Esophagus muscularis mucosa (tissue), 4 donors: ENCODE measurements at regions not wholly inside any gene's neighbourhood (a gene's known extent, or its start where the extent isn't known, plus 50 kb on each side); places are given as distances from the start of the nearest gene placed in this dataset.

Source experiments
- DNase-seq: peaks from one replicate; pipeline ENCODE4 v3.0.0-alpha.2; 2017; ENCODE audit errors: extremely low spot score
- H3K27ac ChIP-seq, 4 donors: fragments of 200-600 bp; sonication (generic); replicated peaks in 1 of 4; 1 replicate in 3 of 4; 2 replicates in 1 of 4; pipeline ENCODE4 v1.5.1; 2016 to 2019; ENCODE audit warnings: mild to moderate bottlenecking in 1 of 4
- H3K27me3 ChIP-seq, 4 donors: fragments of 200-600 bp; sonication (generic); one replicate each; pipeline versions ENCODE4 v1.5.1 to v1.6.0; 2016 to 2019
- H3K36me3 ChIP-seq, 4 donors: fragments of 200-600 bp; sonication (generic); one replicate each; pipeline ENCODE4 v1.5.1; 2016 to 2019
- H3K4me1 ChIP-seq, 4 donors: fragments of 200-600 bp; sonication (generic); one replicate each; pipeline ENCODE4 v1.5.1; 2016 to 2019
- H3K4me3 ChIP-seq, 4 donors: fragments of 200-600 bp; sonication (generic); 1 replicate in 2 of 4; 2 replicates in 2 of 4; pipeline ENCODE4 v1.5.1; 2016 to 2019; ENCODE audit warnings: mild to moderate bottlenecking in 4 of 4, moderate library complexity in 1 of 4
- H3K9me3 ChIP-seq, 4 donors: fragments of 200-600 bp; sonication (generic); 1 replicate in 3 of 4; 2 replicates in 1 of 4; pipeline ENCODE4 v1.5.1; 2016 to 2019
- CTCF ChIP-seq, 3 experiments: fragments of 200-600 bp in 2 of 3; fragments of 450-650 bp in 1 of 3; sonication (generic) in 2 of 3; IDR thresholded peaks; one replicate each; pipeline ENCODE4 v1.5.1; 2017 to 2019; ENCODE audit warnings: antibody characterized with exemption in 3 of 3, mild to moderate bottlenecking in 2 of 3, moderate library complexity in 1 of 3
- EP300 ChIP-seq: sonication (generic); formaldehyde crosslinking; IDR thresholded peaks from one replicate; pipeline ENCODE4 v1.6.1; 2017; ENCODE audit warnings: antibody characterized with exemption
- POLR2A ChIP-seq: fragments of 450-650 bp; IDR thresholded peaks from one replicate; pipeline ENCODE4 v1.6.1; 2017; ENCODE audit warnings: antibody characterized with exemption, moderate library complexity, mild to moderate bottlenecking, low read depth
- POLR2AphosphoS5 ChIP-seq, 2 donors: sonication (generic); formaldehyde crosslinking; IDR thresholded peaks; one replicate each; pipeline ENCODE4 v1.6.1; 2017; ENCODE audit warnings: antibody characterized with exemption in 2 of 2
- WGBS: methylation state at CpG from one replicate; pipeline ENCODE4 v1.1.5; 2018; 5-methylcytosine and 5-hydroxymethylcytosine counted together
- intact Hi-C: fragments of 100-400 bp; cut with DNase I; formaldehyde crosslinking; loops from one replicate; pipeline ENCODE4 v1.15.1; 2023

- WGBS, result 70% methylated on average over 1 of the region's 1 CpG
- Histone ChIP-seq H3K27me3 (no peaks in the 10 kb centered on the region), H3K4me3 (no peak overlapping the region), H3K9me3 (no peaks in the 10 kb centered on the region), H3K36me3 (no peaks in the 10 kb centered on the region), H3K4me1 (no peaks in the 10 kb centered on the region), H3K27ac (no peak overlapping the region)
- intact Hi-C loops, result no loop called here
- no peak for DNase-seq
- TF ChIP-seq EP300 (no peak), CTCF (IDR thresholded peaks at IDR 0.05) (no peak), POLR2AphosphoS5 (IDR thresholded peaks at IDR 0.05) (no peak), POLR2A (no peak)
Observed at GRCh38 chr7:117992635-117993376, 119.6 kb upstream of the CTTNBP2 start.

- H3K36me3 ChIP-seq, result no peaks in the 10 kb centered on the region
- no peak overlapping the region for H3K27ac ChIP-seq
- no peaks in the 10 kb centered on the region for H3K9me3 ChIP-seq
- no peak for DNase-seq
- H3K4me1 ChIP-seq, result no peaks in the 10 kb centered on the region
- no peak overlapping the region for H3K4me3 ChIP-seq
- TF ChIP-seq EP300, result no peak
- TF ChIP-seq CTCF (IDR thresholded peaks at IDR 0.05), result peak in 1 of 3 experiments; percentile 41
- H3K27me3 ChIP-seq, result no peaks in the 10 kb centered on the region
- intact Hi-C loops, result no loop called here
Observed at GRCh38 chr7:117993377-117994003, 120.2 kb upstream of the CTTNBP2 start.

- Histone ChIP-seq H3K27me3 (no peaks in the 10 kb centered on the region), H3K4me3 (no peak overlapping the region), H3K27ac (no peak overlapping the region), H3K9me3 (no peaks in the 10 kb centered on the region), H3K4me1 (no peaks in the 10 kb centered on the region), H3K36me3 (no peaks in the 10 kb centered on the region)
- DNase-seq, result no peak
- WGBS, result 80% methylated on average over 8 of the region's 8 CpGs
- TF ChIP-seq POLR2AphosphoS5 (IDR thresholded peaks at IDR 0.05) (no peak), EP300 (no peak), CTCF (IDR thresholded peaks at IDR 0.05) (no peak), POLR2A (no peak)
- intact Hi-C loops, result no loop called here
Observed at GRCh38 chr7:117995850-117996650, 122.8 kb upstream of the CTTNBP2 start.

- intact Hi-C loops, result no loop called here
- TF ChIP-seq POLR2AphosphoS5 (IDR thresholded peaks at IDR 0.05), result no peak
- TF ChIP-seq EP300, result no peak
- TF ChIP-seq POLR2A, result no peak
- TF ChIP-seq CTCF (IDR thresholded peaks at IDR 0.05), result no peak
- Histone ChIP-seq H3K27ac (no peak overlapping the region), H3K36me3 (no peaks in the 10 kb centered on the region), H3K9me3 (no peaks in the 10 kb centered on the region), H3K4me3 (no peak overlapping the region), H3K4me1 (no peaks in the 10 kb centered on the region), H3K27me3 (no peaks in the 10 kb centered on the region)
- WGBS, result 76% methylated on average over 7 of the region's 7 CpGs
- DNase-seq, result no peak
Observed at GRCh38 chr7:117997862-117998825, 124.9 kb upstream of the CTTNBP2 start.
